ENCODE measurements at regions not wholly inside any gene's neighbourhood (a gene's known extent, or its start where the extent isn't known, plus 50 kb on each side); places are given as distances from the start of the nearest gene placed in this dataset.

DNA sequence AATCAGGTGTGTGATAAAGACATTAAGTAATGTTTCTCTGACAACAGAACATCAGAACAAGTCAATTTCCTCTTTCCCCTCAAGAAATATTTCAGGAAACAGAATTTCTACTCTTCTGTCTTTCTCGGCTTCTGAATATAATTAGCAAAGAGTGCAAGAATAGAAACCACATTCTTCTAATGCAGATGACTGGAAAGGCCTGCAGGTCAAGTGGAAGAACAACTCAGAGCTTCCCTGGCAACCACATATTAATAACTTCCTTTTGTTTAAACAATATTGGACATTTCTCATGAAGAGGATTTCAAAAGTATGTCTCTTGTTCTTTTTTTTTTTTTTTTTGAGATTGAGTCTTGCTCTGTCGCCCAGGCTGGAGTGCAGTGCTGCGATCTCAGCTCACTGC, 225.5 kb downstream of the PARM1 start:
- H3K4me3 ChIP-seq: no peak overlapping the region

DNA sequence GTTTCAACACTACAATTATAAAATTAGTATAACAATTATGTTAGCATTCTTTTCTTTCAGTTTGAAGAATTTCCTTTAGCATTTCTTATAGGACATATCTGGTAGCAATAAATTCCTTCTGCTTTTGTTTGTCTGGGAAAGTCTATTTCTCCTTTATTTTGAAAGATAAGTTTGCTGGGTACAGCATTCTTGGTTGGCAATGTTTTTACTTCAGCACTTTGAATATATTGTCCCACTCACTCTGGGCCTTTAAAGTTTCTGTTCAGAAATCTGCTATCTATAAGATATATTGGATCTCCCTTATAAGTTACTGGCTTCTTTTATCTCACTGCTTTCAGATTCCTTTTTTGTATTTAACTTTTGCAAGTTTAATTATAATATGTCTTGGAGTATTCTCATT, 222.1 kb downstream of the PARM1 start:
- peaks cover 21% of the 10 kb centered on the region for H3K9me3 ChIP-seq
- TF ChIP-seq, protein P1, sequence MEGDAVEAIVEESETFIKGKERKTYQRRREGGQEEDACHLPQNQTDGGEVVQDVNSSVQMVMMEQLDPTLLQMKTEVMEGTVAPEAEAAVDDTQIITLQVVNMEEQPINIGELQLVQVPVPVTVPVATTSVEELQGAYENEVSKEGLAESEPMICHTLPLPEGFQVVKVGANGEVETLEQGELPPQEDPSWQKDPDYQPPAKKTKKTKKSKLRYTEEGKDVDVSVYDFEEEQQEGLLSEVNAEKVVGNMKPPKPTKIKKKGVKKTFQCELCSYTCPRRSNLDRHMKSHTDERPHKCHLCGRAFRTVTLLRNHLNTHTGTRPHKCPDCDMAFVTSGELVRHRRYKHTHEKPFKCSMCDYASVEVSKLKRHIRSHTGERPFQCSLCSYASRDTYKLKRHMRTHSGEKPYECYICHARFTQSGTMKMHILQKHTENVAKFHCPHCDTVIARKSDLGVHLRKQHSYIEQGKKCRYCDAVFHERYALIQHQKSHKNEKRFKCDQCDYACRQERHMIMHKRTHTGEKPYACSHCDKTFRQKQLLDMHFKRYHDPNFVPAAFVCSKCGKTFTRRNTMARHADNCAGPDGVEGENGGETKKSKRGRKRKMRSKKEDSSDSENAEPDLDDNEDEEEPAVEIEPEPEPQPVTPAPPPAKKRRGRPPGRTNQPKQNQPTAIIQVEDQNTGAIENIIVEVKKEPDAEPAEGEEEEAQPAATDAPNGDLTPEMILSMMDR (IDR thresholded peaks at IDR 0.05): no peak
- no peak for DNase-seq
- H3K36me3 ChIP-seq (ENCODE audit: low read depth): no peaks in the 10 kb centered on the region
- ATAC-seq: no peak
- H3K4me1 ChIP-seq (ENCODE audit: low read depth): no peaks in the 10 kb centered on the region
- no peak overlapping the region for H3K4me3 ChIP-seq
- intact Hi-C loops (cut with DNase I, micrococcal nuclease): no loop called here

More for the DNA sequence above, 225.5 kb downstream of the PARM1 start:
- peaks cover 21% of the 10 kb centered on the region for H3K9me3 ChIP-seq
- DNase-seq: no peak
- TF ChIP-seq, protein P1 (IDR thresholded peaks at IDR 0.05): no peak
- ATAC-seq: no peak
- intact Hi-C loops (cut with DNase I, micrococcal nuclease): no loop called here
- no peaks in the 10 kb centered on the region for H3K36me3 ChIP-seq (ENCODE audit: low read depth)
- H3K4me1 ChIP-seq (ENCODE audit: low read depth): no peaks in the 10 kb centered on the region

DNA sequence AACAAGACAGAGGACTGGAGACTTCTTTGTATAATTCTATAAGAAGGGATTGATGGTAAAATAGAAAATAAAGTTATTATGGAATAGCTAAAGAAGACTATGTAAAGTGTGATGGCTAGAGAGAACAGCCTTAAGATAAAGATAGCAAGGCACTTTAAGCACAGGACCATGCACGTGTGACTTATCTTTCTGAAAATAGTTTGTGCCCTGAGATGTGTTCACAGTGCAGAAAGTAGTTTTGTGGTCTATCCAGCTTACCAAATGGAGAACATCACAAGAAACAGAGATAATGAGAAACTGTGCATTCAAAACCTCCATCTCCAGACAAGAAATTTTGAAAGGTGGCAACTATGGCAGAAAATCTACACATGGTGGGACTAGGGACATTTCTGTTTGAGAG, 213.3 kb downstream of the PARM1 start:
- Histone ChIP-seq H3K4me3 (no peak overlapping the region), H3K4me1 (ENCODE audit: low read depth) (no peaks in the 10 kb centered on the region), H3K9me3 (no peaks in the 10 kb centered on the region), H3K36me3 (ENCODE audit: low read depth) (no peaks in the 10 kb centered on the region)
- TF ChIP-seq, protein P1 (IDR thresholded peaks at IDR 0.05): no peak
- ATAC-seq (no peak), DNase-seq (no peak)
- intact Hi-C loops (cut with DNase I, micrococcal nuclease): no loop called here

- no peaks in the 10 kb centered on the region for H3K9me3 ChIP-seq
- intact Hi-C loops (cut with DNase I, micrococcal nuclease): no loop called here
- TF ChIP-seq, protein P1 (IDR thresholded peaks at IDR 0.05): no peak
- ATAC-seq (no peak), DNase-seq (no peak)
- H3K4me1 ChIP-seq (ENCODE audit: low read depth): no peaks in the 10 kb centered on the region
- no peak overlapping the region for H3K4me3 ChIP-seq
- H3K36me3 ChIP-seq (ENCODE audit: low read depth): no peaks in the 10 kb centered on the region
These were observed 211.6 kb downstream of the PARM1 start for GRCh38 chr4:75144475-75144874.

- Histone ChIP-seq H3K4me1 (ENCODE audit: low read depth) (no peaks in the 10 kb centered on the region), H3K36me3 (ENCODE audit: low read depth) (no peaks in the 10 kb centered on the region), H3K4me3 (no peak overlapping the region), H3K9me3 (no peaks in the 10 kb centered on the region)
- no peak for ATAC-seq
- intact Hi-C loops (cut with DNase I, micrococcal nuclease): no loop called here
- DNase-seq: no peak
- TF ChIP-seq, protein P1 (IDR thresholded peaks at IDR 0.05): no peak
These were observed 209.9 kb downstream of the PARM1 start for GRCh38 chr4:75142850-75143249.

GRCh38 chr4:75142382-75142781, 209.5 kb downstream of the PARM1 start:
- intact Hi-C loops (cut with DNase I, micrococcal nuclease): no loop called here
- H3K36me3 ChIP-seq (ENCODE audit: low read depth): no peaks in the 10 kb centered on the region

More at GRCh38 chr4:75142382-75142781, 209.5 kb downstream of the PARM1 start:
- Histone ChIP-seq H3K9me3 (no peaks in the 10 kb centered on the region), H3K4me3 (no peak overlapping the region), H3K4me1 (ENCODE audit: low read depth) (no peaks in the 10 kb centered on the region)
- ATAC-seq: no peak
- TF ChIP-seq, protein P1 (IDR thresholded peaks at IDR 0.05): no peak
- DNase-seq: no peak

All from mucosa of descending colon (tissue), 3 donors.